Tongue (tissue), 1 donor: ENCODE measurements at regions not wholly inside any gene's neighbourhood (a gene's known extent, or its start where the extent isn't known, plus 50 kb on each side); places are given as distances from the start of the nearest gene placed in this dataset.

Source experiments
- DNase-seq: peaks from one replicate; pipeline ENCODE4 v3.0.0-alpha.2; 2015

GRCh38 chr13:106129993-106130392 is 405.5 kb downstream of the EFNB2 start:
- no peak for DNase-seq

- DNase-seq = no peak
These were observed 406.2 kb downstream of the EFNB2 start for GRCh38 chr13:106129273-106129672.

DNA sequence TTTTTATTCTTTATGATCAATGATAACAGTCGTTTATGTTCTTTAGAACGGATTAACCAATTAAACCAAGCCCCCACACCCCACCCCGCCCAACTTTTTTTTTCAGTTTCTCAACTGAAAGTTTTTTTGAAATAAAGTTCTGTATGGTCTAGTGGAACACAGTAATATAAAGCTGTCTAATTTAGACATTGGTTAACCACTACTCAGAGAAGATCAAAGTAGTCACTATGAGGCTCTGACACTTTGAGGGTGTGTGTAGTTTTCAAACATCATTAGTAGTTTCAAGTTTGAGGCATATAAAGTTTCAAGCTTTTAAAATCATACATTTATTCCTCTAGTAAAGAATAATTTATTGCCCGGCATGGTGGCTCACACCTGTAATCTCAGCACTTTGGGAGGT is 413.2 kb downstream of the EFNB2 start:
- DNase-seq = no peak

DNA sequence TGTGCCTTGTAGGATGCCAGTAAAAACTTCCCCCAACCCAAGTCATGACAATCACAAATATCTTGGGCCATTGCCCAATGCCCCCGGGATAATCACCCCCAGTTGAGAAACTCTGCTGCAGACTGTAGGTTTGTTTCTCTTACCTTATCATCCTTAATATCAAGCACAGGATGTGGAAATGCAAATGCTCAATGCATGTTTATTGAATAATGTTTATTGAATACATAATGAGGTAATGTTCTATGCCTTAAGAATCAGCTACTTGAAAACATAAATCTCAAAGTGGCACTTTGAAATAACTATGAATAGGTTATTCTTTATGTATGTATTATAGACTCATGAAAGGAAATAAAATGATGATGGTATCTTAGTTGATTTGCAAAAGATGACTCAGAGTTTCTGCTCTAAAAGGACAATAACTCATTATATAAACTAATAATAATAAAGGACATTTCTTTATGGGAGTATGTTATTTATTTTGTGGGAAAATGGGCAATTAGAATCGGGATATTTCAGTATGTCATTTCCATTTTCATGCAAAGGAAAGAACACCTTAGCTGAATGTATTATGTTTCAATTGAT is 414.2 kb downstream of the EFNB2 start:
- no peak for DNase-seq

DNA sequence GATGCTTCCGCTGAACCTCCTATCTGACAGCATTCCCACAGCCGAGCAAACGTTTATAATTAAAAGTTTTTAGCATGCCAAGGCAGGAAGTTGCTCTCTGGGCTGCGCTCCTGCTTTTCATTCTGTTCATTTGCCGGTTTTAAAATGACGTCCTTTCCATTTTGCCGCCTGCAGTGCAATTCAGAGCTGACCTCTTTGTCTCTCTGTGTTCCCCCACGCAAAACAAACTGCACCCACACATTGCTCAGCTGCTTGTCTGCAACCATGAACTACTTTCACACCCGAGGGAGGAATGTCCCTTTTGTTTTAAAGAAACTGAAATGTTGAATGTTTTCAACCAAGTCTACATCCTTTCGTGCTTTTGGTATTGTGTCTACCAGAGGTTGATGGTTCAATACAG is 416.5 kb downstream of the EFNB2 start:
- no peak for DNase-seq

DNA sequence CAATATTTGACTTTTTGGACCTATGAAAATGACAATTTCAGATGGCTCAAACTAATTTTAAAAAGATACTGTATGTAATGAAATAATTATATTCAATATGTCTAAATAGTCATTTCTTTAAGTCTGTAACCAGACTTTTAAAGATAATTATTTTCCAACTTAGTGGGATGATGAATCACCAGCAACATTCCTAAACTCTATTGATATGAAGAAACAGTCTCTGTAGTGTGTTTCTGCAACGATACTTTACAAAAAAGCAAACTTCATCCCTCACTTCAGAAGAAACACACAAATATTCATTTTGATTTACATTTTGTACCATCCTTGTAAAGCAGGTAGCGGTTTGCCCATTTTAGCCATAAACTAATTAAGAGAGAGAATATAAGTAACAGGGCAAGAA is 417.4 kb downstream of the EFNB2 start:
- DNase-seq = no peak

DNA sequence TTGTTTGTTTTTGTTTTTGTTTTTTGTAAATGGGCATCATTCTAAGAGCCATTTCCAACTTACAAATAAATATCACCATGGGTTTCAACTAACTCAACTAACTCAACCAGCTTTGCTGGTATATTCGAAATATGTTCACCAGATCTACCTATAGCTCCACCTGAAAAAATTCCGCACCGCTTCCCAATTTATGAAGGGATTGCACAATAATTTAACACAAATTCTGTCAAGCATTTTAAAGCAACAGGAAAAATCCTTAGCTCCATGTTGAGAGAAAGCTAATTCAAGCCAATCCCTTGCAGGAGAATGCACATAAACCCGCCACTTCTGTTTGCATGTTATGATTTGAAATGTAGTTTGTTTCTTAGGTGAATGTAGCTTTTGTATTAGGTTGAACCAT is 417.8 kb downstream of the EFNB2 start:
- DNase-seq = no peak

DNA sequence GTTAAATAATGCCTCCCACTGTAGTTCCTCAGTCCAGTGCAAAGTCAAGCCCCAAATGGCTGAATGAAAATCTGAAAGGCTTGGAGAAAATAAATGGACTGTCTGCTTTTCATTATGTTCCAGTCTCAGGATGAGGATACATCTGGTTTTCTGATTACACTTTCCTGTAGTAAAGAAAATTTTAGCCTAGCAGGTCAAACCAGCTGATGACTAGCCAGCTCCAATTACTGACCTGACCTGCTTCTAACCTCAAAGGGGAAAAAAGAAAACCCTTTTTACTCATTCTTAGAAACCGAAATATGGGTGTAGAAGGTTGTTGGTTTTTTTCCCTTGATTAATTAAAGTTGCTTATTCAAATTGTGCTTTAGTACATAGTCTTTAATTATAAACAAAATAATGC is 418.4 kb downstream of the EFNB2 start:
- DNase-seq = peak; percentile 62

DNA sequence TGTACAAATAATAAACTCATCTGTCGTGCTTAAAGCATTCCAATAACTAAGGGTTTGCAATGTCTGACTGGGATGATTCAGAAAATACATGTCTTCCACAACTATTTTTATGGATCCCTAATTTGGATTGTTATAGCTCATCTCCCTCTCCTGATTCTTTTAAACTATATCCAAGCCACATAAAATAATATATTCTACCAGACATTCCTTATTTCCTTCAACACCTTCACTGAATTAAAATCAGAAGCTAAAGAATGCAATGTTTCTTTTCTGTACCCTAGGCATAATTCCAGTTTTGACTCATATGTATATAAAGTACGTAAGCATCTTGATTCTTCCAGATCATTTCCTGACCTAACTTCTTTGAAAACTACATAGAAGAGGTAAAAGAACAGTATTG is 420.4 kb downstream of the EFNB2 start:
- DNase-seq = no peak

DNA sequence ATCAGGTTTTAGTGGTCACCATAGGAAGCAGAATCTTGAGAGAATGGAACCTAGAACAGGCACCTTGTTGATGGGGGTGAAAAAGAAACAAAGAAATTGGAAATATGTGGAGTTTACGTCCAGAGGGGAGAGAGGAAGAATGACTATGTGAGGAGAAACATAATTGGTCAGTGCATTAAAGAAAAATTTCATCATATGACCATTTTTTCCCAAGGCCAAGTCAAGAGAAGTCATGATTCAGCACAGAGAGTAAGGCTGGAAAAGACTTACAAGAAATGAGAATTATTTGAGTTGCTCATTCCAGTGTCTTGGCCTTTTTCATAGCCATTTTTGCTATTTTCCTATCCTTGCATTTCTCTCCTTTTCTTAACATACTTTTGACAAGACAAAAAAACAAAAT is 421.7 kb downstream of the EFNB2 start:
- DNase-seq = no peak

GRCh38 chr13:106112191-106112590 is 423.3 kb downstream of the EFNB2 start:
- no peak for DNase-seq

- no peak for DNase-seq
These were observed 425.1 kb downstream of the EFNB2 start for GRCh38 chr13:106110241-106110855.

DNA sequence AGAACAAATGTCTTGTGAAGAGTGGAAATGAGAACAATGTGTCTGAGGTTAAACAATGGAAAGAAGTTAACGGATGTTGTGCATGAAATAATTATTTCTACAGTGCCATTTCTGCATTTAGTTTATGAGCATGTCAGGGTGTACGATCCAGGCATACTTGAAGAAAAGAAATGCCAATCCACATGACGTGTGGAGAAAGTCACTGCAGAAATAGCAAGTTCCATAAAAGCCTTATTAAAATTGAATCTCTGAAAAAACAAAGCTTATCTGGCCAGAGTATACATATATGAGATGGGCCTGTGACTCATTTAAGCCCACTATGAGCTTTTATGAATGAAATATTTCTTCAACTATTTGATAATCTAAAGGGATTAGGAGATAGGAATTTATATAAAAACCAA is 426.1 kb downstream of the EFNB2 start:
- DNase-seq = no peak

- no peak for DNase-seq
These were observed 427.1 kb downstream of the EFNB2 start for GRCh38 chr13:106108346-106108745.

DNA sequence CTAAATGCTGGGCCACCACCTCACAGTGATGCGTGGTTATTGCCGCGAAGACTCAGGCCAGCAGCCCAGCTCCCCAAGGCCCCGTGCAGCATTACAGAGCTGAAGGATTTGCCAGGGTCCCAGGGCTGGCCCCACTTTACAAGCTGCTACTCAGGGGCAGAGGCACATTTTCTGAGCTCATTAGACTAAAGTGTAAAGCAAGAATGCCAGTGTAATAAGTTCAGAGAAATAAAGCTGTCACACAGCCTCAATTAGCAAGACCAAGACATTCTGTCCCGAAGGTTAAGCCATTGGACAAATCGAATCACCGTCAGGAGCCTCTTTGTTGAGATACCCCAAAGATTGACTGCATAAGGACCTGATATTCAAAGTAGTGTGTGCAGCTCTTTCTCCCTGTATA is 428.4 kb downstream of the EFNB2 start:
- DNase-seq = no peak

GRCh38 chr13:106105153-106105552 is 430.3 kb downstream of the EFNB2 start:
- no peak for DNase-seq

- no peak for DNase-seq
These were observed 431.1 kb downstream of the EFNB2 start for GRCh38 chr13:106104281-106104901.

DNA sequence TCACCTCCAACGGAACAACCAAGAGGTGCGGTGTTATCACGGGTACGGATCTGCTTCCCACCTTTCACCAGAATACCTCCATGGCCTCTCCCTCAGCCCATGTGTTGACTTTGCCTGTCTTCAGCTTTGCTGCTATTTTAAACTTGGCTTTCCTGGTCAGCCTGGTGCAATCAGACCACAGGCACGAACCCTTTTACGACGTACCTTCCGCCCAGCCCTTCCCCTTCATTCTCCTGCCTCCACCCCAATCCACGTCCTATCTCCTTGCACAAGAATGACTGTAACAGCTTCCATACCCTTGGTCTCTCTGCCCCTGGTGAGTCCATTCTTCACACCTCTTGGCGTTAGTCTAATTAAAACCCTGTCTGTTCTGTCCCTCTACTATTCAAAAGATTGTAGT is 431.7 kb downstream of the EFNB2 start:
- DNase-seq = no peak

- no peak for DNase-seq
These were observed 432.7 kb downstream of the EFNB2 start for GRCh38 chr13:106102786-106103185.

GRCh38 chr13:106101201-106101600 is 434.3 kb downstream of the EFNB2 start:
- no peak for DNase-seq

DNA sequence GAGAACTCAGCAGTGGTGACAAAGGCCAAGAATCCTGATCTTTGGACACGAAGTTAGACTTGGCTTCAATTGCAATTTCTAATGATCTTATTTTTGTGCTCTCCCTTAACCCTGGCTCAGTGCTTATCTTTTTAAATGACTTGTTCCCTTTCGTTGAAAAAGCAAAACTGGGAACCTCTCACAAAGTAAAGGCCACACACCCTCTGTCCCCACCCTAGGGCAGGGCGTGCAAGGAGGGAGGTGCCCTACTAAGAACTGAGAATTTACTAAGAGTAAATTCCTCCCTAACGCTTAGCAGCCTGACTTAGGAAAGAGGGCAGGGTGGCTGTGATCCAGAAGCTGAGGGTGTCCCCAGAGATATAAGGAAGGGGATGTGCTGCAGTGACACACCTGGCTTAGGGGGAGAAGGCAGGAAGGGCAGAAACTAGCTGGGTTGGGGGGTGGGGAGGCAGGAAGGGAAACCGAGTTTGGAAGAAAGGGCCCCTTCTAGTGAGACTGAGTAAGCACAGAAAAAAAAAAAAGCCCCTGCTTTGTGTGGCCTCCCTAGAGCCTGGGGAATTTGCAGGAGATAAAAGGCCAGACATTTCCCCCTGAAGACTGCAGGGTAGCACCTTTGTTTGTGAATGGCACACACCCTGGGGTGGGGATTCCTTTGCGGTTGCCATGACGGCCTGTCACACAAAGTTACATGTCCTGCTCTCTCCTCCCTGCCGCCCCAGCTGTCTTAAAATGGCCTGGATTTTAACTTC is 435.1 kb downstream of the EFNB2 start:
- DNase-seq = peak; percentile 42

- DNase-seq = no peak
These were observed 435.7 kb downstream of the EFNB2 start for GRCh38 chr13:106099765-106100164.

DNA sequence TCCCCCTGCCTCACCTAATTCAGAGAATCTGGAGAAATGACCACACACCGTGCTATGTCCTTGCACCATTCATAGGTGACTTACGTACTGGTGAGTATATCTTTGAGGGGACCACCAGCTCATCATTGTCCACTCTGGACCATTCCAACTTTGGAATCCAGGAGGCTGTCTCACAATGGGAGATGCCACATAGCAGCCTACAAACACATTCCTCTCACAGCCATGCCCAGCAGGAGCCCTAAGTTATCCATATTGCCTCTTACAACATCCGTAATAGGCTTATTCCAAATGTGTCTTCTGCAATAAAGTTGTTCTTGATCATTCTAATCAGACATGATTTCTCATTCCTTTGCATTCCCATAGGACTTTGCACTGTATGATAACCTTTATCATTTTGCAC is 436.7 kb downstream of the EFNB2 start:
- DNase-seq = no peak
